ENCODE measurements at regions not wholly inside any gene's neighbourhood (a gene's known extent, or its start where the extent isn't known, plus 50 kb on each side); places are given as distances from the start of the nearest gene placed in this dataset.

- TF ChIP-seq RAD21 (IDR thresholded peaks at IDR 0.05; ENCODE audit: low read depth) (no peak), TAF1 (IDR thresholded peaks at IDR 0.05; ENCODE audit: low read depth) (no peak), FOXM1 (IDR thresholded peaks at IDR 0.05; ENCODE audit: borderline replicate concordance, low read depth) (no peak), CEBPB (IDR thresholded peaks at IDR 0.05) (no peak)
These were observed 95.8 kb upstream of the LY86 start for GRCh38 chr6:6492675-6493074.

GRCh38 chr6:6494677-6495076, 93.8 kb upstream of the LY86 start:
- TF ChIP-seq CEBPB (IDR thresholded peaks at IDR 0.05) (no peak), RAD21 (IDR thresholded peaks at IDR 0.05; ENCODE audit: low read depth) (peak; percentile 68)

GRCh38 chr6:6495851-6496250, 92.7 kb upstream of the LY86 start:
- TF ChIP-seq CREB1 (IDR thresholded peaks at IDR 0.05; ENCODE audit: low read depth) (no peak), MAX (IDR thresholded peaks at IDR 0.05) (no peak), REST (IDR thresholded peaks at IDR 0.05; ENCODE audit: low read depth) (no peak), RAD21 (IDR thresholded peaks at IDR 0.05; ENCODE audit: low read depth) (no peak), EP300 (IDR thresholded peaks at IDR 0.05; ENCODE audit: borderline replicate concordance) (no peak), YY1 (IDR thresholded peaks at IDR 0.05; ENCODE audit: low read depth) (no peak), NFIC (IDR thresholded peaks at IDR 0.05) (no peak), TAF1 (IDR thresholded peaks at IDR 0.05; ENCODE audit: low read depth) (no peak), CEBPB (IDR thresholded peaks at IDR 0.05) (no peak), EGR1 (IDR thresholded peaks at IDR 0.05) (no peak), USF1 (IDR thresholded peaks at IDR 0.05) (no peak), TCF12 (IDR thresholded peaks at IDR 0.05; ENCODE audit: low read depth) (no peak), FOXM1 (IDR thresholded peaks at IDR 0.05; ENCODE audit: borderline replicate concordance, low read depth) (no peak), TEAD4 (IDR thresholded peaks at IDR 0.05) (no peak), ZBTB7A (IDR thresholded peaks at IDR 0.05; ENCODE audit: low read depth) (no peak)

- TF ChIP-seq EP300 (IDR thresholded peaks at IDR 0.05; ENCODE audit: borderline replicate concordance) (no peak), FOXM1 (IDR thresholded peaks at IDR 0.05; ENCODE audit: borderline replicate concordance, low read depth) (no peak), USF1 (IDR thresholded peaks at IDR 0.05) (no peak), YY1 (IDR thresholded peaks at IDR 0.05; ENCODE audit: low read depth) (no peak), MAX (IDR thresholded peaks at IDR 0.05) (no peak), CREB1 (IDR thresholded peaks at IDR 0.05; ENCODE audit: low read depth) (no peak), ZBTB7A (IDR thresholded peaks at IDR 0.05; ENCODE audit: low read depth) (no peak), TCF12 (IDR thresholded peaks at IDR 0.05; ENCODE audit: low read depth) (no peak), TEAD4 (IDR thresholded peaks at IDR 0.05) (no peak), EGR1 (IDR thresholded peaks at IDR 0.05) (no peak), NFIC (IDR thresholded peaks at IDR 0.05) (no peak), RAD21 (IDR thresholded peaks at IDR 0.05; ENCODE audit: low read depth) (no peak), REST (IDR thresholded peaks at IDR 0.05; ENCODE audit: low read depth) (no peak), TAF1 (IDR thresholded peaks at IDR 0.05; ENCODE audit: low read depth) (no peak), CEBPB (IDR thresholded peaks at IDR 0.05) (no peak)
These were observed 91.0 kb upstream of the LY86 start for GRCh38 chr6:6497541-6497940.

GRCh38 chr6:6497976-6498375, 90.5 kb upstream of the LY86 start:
- TF ChIP-seq EP300 (IDR thresholded peaks at IDR 0.05; ENCODE audit: borderline replicate concordance) (no peak), YY1 (IDR thresholded peaks at IDR 0.05; ENCODE audit: low read depth) (no peak), CEBPB (IDR thresholded peaks at IDR 0.05) (no peak), TAF1 (IDR thresholded peaks at IDR 0.05; ENCODE audit: low read depth) (no peak)

- no peak for TF ChIP-seq EGR1 (IDR thresholded peaks at IDR 0.05)
- TF ChIP-seq TAF1 (IDR thresholded peaks at IDR 0.05; ENCODE audit: low read depth) = no peak
- TF ChIP-seq CEBPB (IDR thresholded peaks at IDR 0.05) = no peak
- no peak for TF ChIP-seq REST (IDR thresholded peaks at IDR 0.05; ENCODE audit: low read depth)
- no peak for TF ChIP-seq FOXM1 (IDR thresholded peaks at IDR 0.05; ENCODE audit: borderline replicate concordance, low read depth)
- TF ChIP-seq USF1 (IDR thresholded peaks at IDR 0.05) = no peak
- no peak for TF ChIP-seq NFIC (IDR thresholded peaks at IDR 0.05)
- TF ChIP-seq YY1 (IDR thresholded peaks at IDR 0.05; ENCODE audit: low read depth) = no peak
- TF ChIP-seq RAD21 (IDR thresholded peaks at IDR 0.05; ENCODE audit: low read depth) = no peak
- no peak for TF ChIP-seq ZBTB7A (IDR thresholded peaks at IDR 0.05; ENCODE audit: low read depth)
- no peak for TF ChIP-seq CREB1 (IDR thresholded peaks at IDR 0.05; ENCODE audit: low read depth)
- no peak for TF ChIP-seq MAX (IDR thresholded peaks at IDR 0.05)
- TF ChIP-seq EP300 (IDR thresholded peaks at IDR 0.05; ENCODE audit: borderline replicate concordance) = no peak
- TF ChIP-seq TCF12 (IDR thresholded peaks at IDR 0.05; ENCODE audit: low read depth) = no peak
- TF ChIP-seq TEAD4 (IDR thresholded peaks at IDR 0.05) = no peak
These were observed 85.3 kb upstream of the LY86 start for GRCh38 chr6:6503191-6503590.
